HFF-Myc (cell line): ENCODE measurements at regions not wholly inside any gene's neighbourhood (a gene's known extent, or its start where the extent isn't known, plus 50 kb on each side); places are given as distances from the start of the nearest gene placed in this dataset.

Experiments used
- DNase-seq: peaks from one replicate; pipeline ENCODE4 v3.0.0-alpha.2; 2011; ENCODE audit warnings: low read depth; ENCODE audit errors: extremely low read depth
- H3K4me3 ChIP-seq: replicated peaks from 2 replicates; pipeline ENCODE4 v1.5.1; 2011; ENCODE audit warnings: low read depth, mild to moderate bottlenecking, control low read depth, low read length
- CTCF ChIP-seq: IDR thresholded peaks from 2 replicates; pipeline ENCODE4 v1.5.1; 2012; ENCODE audit warnings: mild to moderate bottlenecking, low read depth, low read length, control low read depth; ENCODE audit errors: missing control alignments

- no peak for TF ChIP-seq CTCF
- no peak overlapping the region for H3K4me3 ChIP-seq
- DNase-seq: no peak
Observed at GRCh38 chr12:41731061-41731460, 413.6 kb downstream of the GXYLT1 start.

GRCh38 chr12:41724216-41724615, 420.5 kb downstream of the GXYLT1 start:
- H3K4me3 ChIP-seq: no peak overlapping the region
- DNase-seq: no peak
- no peak for TF ChIP-seq CTCF

GRCh38 chr12:41719214-41719613, 425.5 kb downstream of the GXYLT1 start:
- H3K4me3 ChIP-seq: no peak overlapping the region
- no peak for DNase-seq
- TF ChIP-seq CTCF: no peak

GRCh38 chr12:41715256-41715655, 429.4 kb downstream of the GXYLT1 start:
- no peak for TF ChIP-seq CTCF
- no peak for DNase-seq
- no peak overlapping the region for H3K4me3 ChIP-seq

GRCh38 chr12:41709463-41710285, 435.0 kb downstream of the GXYLT1 start:
- no peak overlapping the region for H3K4me3 ChIP-seq
- DNase-seq: no peak
- TF ChIP-seq CTCF: no peak

GRCh38 chr12:41709012-41709411, 435.7 kb downstream of the GXYLT1 start:
- TF ChIP-seq CTCF: no peak
- no peak overlapping the region for H3K4me3 ChIP-seq
- DNase-seq: no peak

GRCh38 chr12:41706376-41706775, 438.3 kb downstream of the GXYLT1 start:
- no peak overlapping the region for H3K4me3 ChIP-seq
- DNase-seq: no peak
- TF ChIP-seq CTCF: no peak
